Stimulated activated CD4-positive, alpha-beta T cell treated with anti-CD3 and anti-CD28 coated beads, Interleukin-4, amount 100 ng/mL, for 1 hour (primary cell): ENCODE measurements at regions not wholly inside any gene's neighbourhood (a gene's known extent, or its start where the extent isn't known, plus 50 kb on each side); places are given as distances from the start of the nearest gene placed in this dataset.

Experiments
- DNase-seq: peaks from one replicate; pipeline ENCODE4 v3.0.0-alpha.2; 2020

DNA sequence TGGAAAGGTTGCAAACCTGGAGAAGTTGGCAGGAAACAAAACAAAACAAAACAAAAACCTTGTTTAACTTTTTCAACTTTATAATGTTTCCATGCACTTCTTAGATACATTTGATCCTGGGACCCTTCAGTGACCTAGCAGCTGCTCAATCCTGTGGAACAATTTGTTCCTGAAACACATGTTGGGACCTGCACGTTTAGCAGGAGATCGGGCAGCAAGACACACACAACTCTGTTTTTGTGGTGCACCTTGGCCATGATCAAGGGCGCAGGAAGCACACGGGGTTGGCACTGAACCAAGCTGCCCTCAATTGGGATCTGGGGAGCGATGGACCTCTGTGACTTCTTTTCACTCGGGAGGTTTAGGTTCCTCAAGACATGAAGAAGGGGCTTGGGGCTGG, 268.7 kb downstream of the LOXHD1 start:
- DNase-seq = no peak

DNA sequence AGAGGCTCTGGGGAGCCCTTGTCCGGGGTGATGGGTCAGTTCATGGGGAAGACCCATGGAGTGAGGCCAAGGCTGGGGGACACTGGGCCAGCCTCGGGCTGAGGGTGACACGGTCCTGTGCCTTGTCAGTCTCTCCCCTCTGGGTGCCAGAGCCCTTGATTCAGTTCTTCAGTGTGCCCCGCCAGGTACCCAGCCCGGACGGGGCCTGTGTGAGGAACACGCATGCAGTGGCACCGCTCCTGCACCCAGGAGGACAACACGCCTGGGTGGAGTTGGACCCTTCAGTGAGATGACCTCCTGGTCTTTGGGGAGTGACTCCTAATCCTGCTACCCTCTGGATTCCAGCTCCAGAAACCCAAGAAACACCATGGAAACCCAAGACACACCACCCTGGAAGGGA, 264.4 kb downstream of the LOXHD1 start:
- no peak for DNase-seq

DNA sequence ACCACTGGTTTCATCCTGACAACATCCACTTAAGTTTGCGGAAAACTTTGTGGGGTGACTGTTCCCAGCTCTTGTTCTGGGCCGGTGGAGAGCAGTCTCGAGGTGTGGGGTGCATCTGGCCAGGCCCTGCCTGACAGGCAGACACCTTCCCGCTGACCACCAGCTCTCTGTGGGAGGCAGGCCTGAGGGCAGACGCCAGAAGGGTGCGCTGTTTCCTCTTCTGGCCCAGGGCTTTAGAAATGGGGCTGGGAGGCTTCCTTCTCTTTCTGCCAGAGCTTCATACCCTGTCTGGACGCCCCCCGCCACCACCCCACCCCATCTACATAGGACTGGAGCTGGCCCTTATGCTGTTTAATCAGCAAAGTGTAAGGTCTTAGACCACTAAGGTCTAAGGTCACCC, 263.8 kb downstream of the LOXHD1 start:
- no peak for DNase-seq

DNA sequence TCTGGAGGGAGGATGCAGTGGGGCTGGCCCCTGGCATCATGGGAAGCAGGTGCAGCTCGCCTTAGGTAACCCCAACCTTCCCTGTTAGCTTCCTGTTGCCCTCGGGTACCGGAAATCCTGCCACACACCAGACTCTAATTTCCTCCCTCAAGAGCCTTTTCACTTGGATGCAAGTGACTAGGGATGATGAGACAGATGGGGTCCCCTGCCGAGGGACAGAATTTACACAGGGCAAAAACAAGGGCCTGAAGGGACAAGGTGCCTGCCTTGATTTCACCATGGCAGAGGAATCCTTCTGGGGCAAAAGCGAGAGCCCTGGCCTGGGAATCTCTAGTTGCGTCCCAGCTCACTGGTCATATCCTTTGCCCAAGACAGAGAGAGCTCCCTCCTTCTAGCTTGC, 263.1 kb downstream of the LOXHD1 start:
- no peak for DNase-seq

DNA sequence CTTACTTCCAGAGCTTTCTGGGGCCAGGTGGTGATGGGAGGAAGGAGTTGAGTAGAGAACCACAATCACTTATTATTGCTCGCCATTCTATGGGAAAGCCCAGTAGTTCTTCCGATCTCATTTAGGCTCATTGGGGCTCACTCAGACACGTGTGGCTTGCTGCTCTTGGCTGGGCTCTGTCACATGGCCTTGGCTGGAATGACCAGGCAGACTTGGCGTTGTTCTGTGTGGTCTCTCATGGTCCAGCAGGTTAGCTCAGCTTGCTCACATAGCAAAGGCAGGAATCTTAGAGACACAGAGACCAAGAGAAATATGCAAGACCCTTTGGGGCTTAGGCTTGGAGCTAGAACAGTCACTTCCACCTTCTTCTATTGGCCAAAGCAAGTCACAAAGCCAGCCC, 261.2 kb downstream of the LOXHD1 start:
- no peak for DNase-seq

DNA sequence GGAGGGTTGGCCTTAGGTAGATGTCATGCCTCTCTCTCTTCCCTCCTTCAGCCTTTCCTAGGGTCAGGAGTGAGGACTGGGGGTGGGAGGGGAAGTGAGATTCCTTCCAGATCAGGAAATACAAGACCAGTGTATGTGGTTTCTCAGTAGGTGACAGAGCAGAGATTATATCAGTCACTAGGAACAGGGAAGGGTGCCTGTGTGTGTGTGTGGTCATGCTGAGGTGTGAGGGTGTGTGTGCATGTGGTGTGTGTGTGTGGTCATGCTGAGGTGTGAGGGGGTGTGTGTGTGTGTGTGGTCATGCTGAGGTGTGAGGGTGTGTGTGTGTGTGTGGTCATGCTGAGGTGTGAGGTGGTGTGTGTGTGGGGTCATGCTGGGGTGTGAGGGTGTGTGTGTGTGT, 259.8 kb downstream of the LOXHD1 start:
- no peak for DNase-seq

DNA sequence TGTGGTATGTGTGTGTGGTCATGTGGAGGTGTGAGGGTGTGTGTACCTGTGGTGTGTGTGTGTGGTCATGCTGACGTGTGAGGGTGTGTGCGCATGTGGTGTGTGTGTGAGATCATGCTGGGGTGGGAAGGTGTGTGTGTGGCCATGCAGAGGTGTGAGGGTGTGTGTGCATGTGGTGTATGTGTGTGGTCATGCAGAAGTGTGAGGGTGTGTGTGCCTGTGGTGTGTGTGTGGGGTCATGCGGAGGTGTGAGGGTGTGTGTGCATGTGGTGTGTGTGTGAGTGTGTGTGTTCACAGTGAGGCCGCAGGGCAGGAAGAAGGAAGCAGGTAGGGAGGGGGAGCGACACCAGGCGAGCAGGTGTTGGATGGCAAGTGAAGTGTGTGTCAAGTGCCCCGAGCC, 259.0 kb downstream of the LOXHD1 start:
- DNase-seq = no peak

DNA sequence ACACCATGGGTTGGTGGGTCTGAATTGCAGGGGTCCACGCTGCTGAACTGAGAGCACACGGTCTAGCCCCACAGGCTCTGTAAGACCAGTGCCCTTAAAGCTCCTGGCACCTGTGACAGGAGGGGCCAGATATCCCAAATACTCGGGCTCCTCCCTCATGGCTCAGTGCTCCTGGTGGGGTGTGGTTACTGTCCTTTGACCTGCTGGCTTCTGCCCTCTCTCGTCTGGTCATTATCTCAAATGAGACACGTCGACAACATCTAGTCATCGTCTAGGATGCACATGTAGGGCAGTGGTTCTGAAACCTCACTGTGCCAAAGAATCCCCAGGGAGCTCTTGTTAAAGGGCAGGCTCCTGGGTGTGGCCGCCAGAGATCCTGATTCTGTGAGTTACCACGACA, 258.4 kb downstream of the LOXHD1 start:
- no peak for DNase-seq

DNA sequence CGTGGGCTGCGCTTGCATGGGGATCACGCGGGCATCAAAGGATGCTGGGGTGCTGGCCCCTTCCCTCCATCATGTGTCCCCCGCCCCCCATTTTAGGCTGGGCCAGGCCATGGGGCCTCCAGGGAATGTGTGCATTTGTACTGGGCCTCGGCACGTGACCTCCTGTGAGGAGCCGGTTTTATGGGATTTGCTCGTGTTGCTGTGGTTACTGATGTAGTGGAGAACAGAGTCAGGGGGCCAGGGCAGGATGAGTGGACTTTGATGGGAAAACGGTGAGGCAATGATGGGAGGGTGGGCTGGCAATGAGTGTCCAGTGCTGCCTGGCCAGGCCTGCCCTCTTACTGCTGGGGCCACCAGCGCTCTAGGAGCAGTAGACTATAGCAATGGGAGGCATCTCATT, 257.7 kb downstream of the LOXHD1 start:
- no peak for DNase-seq

DNA sequence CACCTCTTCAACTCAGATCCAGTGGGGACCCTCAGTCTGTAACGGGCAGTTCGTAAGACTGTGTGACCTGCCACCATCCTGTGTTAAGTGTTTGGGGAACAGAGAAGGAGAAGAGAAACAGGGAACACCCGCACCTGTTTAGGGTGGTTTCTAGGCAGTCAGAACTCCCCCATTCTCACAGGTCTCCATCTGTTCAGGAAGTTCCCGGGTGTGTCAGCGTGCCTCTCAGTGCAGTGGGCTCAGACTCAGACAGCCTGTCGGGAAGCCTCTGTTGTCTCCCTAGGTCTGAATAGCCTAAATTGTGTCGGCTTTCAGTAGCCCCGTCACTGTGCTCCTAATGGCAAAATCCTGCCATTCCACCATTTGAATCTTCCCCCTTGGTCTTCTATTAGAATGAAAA, 256.6 kb downstream of the LOXHD1 start:
- DNase-seq = no peak

DNA sequence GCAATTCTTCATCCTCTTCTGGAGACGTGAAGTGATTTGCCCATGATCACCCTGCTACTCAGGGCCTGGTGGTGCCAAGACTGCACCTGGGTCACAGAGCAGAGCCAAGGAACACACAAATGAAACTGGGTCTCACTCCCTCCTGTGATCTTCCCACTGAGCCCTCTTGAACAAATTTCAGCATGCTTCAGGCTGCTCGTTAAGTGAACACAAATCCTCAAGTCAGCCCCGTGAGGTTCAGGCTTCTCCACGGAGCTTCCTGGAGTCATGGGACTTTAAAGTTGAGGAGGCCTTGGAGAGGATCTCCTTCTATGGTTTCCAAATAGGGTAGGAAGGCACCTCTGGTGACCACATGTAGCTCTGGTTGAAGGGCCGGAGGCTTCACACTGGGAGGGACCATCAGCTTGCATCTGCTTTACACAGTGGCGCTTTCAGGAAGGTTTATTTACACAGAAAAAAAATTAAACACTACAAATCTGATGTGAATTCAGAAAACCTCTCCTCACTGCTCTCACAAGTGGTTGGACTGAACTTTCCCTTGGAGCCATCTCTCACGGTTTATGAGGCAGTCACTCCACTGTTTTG, 255.4 kb downstream of the LOXHD1 start:
- no peak for DNase-seq

DNA sequence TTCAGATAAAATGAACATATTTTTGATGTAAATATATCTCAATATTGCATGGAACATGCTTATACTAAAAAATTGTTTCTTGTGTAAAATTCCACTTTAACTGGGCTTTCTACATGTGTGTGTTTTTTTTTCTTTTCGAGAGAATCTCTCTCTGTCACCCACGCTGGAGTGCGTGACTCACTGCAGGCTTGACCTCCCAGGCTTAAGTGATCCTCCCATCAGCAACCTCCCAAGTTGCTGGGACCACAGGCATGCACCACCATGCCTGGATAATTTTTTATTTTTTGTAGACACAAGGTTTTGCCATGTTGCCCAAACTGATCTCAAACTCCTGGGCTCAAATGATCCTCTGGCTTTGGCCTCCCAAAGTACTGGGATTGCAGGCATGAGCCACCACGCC, 254.6 kb downstream of the LOXHD1 start:
- DNase-seq = no peak

DNA sequence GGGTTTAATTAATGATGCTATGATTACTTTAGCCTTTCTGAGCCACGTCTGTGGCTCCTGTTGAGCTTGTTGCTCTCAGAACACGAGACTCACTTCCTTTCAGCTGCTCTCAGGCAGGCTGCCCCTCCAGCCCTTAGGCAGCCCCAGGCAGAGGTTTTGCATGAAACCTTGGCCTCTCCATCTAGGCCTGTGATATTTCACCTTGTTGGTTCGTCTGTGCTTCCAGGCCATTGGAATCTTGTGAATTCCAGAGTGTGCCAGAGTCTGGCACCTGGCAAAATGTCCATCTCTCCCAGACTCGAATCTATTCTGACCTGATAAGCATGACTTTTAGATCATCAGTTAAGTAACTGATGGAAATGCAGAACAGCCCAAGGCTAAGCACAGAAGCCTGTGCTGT, 254.1 kb downstream of the LOXHD1 start:
- DNase-seq = no peak

DNA sequence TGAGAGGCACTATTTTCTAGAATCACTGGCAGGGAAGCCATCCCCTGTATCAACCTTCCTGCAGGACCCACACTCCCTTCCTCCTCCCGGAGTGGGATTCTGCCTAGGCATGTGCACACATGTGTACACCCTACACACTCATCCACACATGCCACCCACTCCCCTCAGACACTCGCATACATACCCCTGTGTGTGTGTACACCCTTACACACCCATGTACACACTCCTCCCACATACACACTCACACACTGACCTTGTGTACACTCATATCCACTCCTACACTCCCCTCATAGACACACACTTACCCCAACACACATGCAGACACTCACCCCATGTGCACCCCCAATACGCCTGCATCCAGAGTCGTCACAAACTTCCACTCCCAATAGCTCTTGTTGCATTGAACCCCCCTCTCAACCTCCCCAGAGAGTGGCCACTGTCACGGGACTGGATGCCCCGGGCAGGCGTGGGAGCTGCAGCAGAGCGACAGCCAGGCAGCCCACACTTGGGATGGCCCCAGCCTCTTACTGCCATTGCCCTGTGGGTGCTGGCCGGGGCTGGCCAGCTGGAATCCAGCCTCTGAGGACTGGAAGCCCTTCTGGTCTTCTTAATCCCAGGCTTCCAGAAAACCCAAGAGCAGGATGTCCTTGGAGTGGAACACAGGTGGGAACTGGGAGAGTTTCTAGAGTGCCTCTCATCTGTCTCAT, 251.0 kb downstream of the LOXHD1 start:
- DNase-seq = no peak

DNA sequence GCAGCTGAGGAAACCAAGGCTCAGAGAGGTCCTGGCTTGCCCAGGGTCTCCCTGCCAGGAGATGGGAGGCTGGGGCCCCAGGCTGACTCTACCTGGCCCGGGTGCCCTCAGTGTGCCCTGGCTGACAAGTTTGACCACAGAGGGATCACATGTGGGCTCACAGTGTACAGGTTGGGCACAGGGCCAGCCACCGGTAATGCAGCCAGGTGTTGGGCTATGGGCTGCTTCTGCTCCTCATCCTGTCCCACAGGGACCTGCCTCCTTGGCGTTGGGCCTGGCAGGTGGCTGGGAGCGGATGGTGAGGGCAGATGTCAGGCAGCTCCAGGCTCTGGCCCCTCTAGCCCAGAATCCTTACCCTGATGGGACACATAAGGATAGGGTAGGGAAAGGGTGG, 250.5 kb downstream of the LOXHD1 start:
- DNase-seq = no peak

DNA sequence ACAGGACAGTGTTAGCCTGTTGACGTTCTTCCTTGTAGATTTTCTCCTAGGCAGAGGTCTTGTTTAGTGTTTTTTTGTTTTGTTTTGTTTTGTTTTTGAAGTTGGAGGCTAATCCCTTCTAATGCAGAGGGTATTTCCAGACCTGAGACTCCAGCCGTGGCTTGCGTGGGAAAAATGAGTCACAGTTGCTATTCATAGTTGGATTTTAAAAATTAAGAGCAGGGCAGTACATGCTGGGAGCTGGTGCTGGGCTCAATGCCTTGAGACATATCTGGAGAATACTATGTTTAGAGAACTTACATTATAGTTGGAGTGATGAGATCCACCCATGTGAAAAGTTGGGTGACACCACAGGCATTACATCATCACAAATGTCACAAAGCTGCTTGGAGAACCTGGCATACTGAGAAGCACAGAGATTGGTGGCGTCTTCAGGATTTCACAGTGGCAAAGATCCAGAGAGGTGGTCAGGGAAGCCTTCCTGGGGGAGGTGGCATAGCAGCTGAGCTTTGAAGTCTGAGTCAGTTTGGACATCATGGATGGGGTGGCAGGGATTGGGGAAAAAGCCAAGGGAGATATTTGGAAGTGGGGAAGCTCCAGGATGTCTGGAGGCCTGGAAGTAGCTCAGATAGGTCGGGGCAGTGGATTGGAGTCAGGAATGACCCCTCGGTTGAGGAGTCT, 249.4 kb downstream of the LOXHD1 start:
- no peak for DNase-seq

DNA sequence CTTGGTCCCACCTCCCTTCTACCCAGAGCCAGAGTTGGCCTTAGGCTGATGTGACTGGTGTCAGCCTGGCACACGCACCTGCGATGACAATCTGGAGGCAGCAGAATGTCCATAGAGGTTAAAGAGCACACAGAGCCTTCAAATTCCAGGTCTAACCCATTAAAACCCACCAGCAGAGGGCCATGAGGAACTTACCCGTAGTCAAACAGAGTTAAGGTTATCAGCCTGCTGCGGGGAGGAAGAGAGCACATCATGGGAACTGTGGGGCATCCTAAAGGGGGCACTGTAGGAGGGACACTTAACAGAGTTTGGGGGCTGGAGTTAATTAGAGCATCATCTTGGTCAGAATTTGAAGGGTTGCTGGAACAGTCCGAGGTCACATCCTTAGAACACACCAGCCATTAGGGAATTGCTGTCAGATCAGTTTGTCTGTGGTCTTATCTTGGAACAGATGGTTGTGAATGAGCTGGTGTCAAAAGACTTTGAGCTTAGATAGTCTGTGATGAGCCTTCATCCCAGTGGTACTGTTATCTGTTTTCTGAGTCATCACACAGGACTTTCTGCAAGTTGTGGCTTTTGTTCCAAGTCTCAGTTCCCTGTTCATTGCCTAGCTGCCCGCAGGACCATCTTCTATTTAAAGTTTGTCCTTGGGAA, 248.6 kb downstream of the LOXHD1 start:
- no peak for DNase-seq

DNA sequence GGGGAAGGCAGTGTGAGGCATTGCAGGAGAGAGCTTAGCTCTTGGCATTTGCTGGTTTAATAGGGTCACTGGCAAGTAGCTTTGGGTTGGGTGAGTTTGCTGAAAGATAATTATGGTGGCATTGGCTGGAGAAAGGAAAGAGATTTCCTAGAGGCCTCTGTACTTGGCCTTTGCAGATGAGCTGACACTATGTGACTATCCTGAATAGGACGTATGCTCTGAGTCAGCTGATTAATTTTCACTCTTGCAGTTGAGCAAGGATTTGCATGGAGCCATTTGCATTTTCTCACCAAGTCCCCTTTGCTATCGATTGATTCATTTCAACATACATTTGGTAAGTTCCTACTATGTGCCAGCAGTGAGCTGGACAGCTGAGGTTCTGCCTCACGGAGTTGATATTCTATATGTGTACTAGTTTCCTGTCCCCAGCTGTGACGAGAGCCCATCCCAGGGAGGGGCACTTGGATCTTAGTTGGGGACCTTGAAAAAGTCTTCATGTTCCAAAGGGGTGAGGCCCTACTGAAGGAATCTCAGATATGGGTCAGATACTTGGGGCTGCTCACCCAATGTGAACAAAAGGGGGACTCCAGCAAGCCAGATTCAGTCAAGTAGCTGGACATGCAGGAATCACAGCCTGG, 245.7 kb downstream of the LOXHD1 start:
- DNase-seq = no peak

DNA sequence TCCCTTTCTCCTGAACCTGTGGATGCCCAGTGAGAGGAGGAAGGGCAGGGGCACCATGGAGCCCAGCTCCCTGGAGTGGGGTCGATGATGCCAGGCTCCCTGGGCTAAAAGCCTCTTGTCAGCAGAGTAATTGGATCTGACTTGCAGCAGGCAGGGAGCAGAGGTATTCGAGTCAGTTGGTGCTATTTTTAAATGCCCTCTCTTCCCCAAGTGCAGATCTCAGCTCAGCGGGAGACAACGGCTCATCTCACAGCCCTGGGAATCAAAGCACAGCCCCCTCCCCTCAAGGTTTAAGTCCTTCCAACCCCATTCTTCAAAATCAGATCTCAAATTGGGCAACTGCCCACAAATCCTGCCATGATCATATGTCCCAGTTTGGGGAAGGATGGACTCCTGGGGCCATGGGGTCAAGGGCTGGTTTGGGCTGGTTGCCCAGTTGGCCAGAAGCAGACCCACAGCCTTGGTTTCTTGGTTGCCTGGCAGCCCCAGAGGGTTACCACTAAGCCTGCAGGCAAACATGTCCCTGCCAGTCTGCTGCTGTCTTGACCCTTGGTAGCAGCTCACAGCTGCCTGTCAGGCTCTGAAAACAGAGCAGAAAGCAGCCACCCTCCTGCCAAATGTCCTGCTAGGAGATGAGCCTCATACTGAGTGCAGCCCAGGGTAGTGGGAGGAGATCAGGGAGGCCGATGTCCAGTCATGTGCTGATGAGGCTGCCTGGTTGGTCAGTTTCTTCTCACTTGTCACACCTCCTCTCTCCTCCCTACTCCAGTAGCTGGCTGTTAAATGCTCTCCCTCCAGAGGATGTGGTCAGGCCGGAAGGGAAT, 244.9 kb downstream of the LOXHD1 start:
- DNase-seq = no peak

DNA sequence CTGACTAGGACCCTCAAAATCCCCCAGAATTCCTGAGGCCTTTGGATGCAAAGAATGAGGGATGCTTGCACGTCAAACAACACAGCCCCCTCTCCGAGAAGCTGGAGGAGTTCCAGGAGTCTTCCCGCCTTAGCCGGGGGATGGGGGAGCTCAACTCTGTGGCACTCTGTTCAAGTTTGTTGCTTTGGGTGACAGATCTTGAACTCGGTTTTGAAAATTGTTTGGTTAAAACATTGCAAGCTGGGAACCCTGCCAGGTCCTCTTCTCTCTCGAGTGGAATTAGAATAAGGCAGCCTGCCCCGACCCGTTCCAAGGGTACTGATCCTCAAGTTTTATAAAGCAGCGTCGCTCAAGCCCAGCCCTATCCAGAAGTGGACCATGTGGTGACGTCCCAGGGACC, 244.1 kb downstream of the LOXHD1 start:
- no peak for DNase-seq

DNA sequence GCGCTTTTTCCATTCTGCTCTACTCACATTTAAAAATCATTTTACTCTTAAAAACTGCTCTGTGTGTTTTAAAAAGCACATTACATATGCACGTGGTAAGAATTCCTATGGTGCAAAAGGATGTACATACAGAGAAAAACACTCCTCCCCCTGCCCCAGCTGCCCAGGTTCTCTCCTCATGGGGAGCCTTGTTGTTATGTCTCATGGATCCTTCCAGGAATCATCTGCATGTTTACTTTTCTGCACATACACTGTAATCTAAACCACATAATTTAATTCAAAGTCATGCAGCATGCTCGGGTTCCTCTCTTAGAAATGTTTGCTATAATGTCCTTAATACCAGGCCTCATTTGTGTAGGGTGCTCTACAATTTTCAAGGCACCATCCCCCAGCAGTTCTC, 243.3 kb downstream of the LOXHD1 start:
- DNase-seq = no peak

DNA sequence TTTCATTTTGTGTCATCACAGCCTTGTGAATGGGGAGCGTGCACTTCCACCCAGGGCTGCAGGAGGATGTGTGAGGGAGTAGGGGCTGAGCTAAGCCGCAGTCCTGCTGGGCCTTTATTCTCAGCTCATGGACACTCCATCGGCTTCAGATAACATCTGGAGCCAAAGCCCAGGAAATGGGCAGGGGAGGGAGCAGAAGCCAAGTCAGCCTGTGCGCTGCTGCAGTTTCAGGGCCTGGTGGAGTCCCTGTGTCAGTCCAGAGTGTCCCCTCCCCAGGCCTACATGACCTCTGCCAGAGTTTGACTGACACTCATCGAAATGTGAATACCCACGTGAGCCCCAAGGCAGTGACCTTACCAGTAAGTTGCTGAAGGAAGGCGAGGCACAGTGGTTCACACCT, 242.2 kb downstream of the LOXHD1 start:
- DNase-seq = no peak
